GM23248 (cell line): ENCODE measurements at regions not wholly inside any gene's neighbourhood (a gene's known extent, or its start where the extent isn't known, plus 50 kb on each side); places are given as distances from the start of the nearest gene placed in this dataset.

Experiments used
- DNase-seq: peaks from one replicate; pipeline ENCODE4 v3.0.0-alpha.2; 2015
- H2AFZ ChIP-seq: fragments of 200-600 bp; sonication (generic); 2 replicates; pipeline ENCODE4 v1.6.1; 2016; ENCODE audit warnings: antibody characterized with exemption
- H3F3A ChIP-seq: fragments of 200-600 bp; sonication (generic); 2 replicates; pipeline ENCODE4 v1.6.1; 2016; ENCODE audit warnings: mild to moderate bottlenecking, antibody characterized with exemption, mixed run types; ENCODE audit not compliant: insufficient read depth
- H3K27ac ChIP-seq: fragments of 200-600 bp; sonication (generic); 2 replicates; pipeline ENCODE4 v1.5.1; 2016; ENCODE audit warnings: mild to moderate bottlenecking
- H3K27me3 ChIP-seq: fragments of 200-600 bp; sonication (generic); replicated peaks from 2 replicates; pipeline ENCODE4 v1.6.1; 2016; ENCODE audit warnings: mild to moderate bottlenecking; ENCODE audit not compliant: insufficient read depth
- H3K36me3 ChIP-seq: fragments of 200-600 bp; sonication (generic); 2 replicates; pipeline ENCODE4 v1.6.1; 2016; ENCODE audit warnings: low read depth, mild to moderate bottlenecking
- H3K4me1 ChIP-seq: fragments of 200-600 bp; sonication (generic); 2 replicates; pipeline ENCODE4 v1.6.1; 2016; ENCODE audit warnings: mild to moderate bottlenecking; ENCODE audit not compliant: insufficient read depth
- H3K4me2 ChIP-seq: fragments of 200-600 bp; sonication (generic); one replicate; pipeline ENCODE4 v1.6.1; 2016; ENCODE audit warnings: mild to moderate bottlenecking; ENCODE audit not compliant: unreplicated experiment
- H3K4me3 ChIP-seq: fragments of 200-600 bp; sonication (generic); 2 replicates; pipeline ENCODE4 v1.5.1; 2016; ENCODE audit warnings: mild to moderate bottlenecking
- H3K79me2 ChIP-seq: fragments of 200-600 bp; sonication (generic); 2 replicates; pipeline ENCODE4 v1.6.1; 2016; ENCODE audit warnings: mild to moderate bottlenecking; ENCODE audit not compliant: insufficient read depth
- H3K9ac ChIP-seq: fragments of 200-600 bp; sonication (generic); 2 replicates; pipeline ENCODE4 v1.6.1; 2016; ENCODE audit warnings: mild to moderate bottlenecking
- H3K9me2 ChIP-seq: fragments of 200-600 bp; sonication (generic); 2 replicates; pipeline ENCODE4 v1.6.1; 2016; ENCODE audit warnings: mixed run types, mild to moderate bottlenecking, moderate library complexity; ENCODE audit not compliant: insufficient read depth
- H3K9me3 ChIP-seq: fragments of 200-600 bp; sonication (generic); one replicate; pipeline ENCODE4 v1.6.1; 2017; ENCODE audit warnings: low read depth
- H4K20me1 ChIP-seq: fragments of 200-600 bp; sonication (generic); 2 replicates; pipeline ENCODE4 v1.6.0; 2016; ENCODE audit not compliant: insufficient read depth
- EZH2 ChIP-seq: fragments of 200-600 bp; sonication (generic); IDR thresholded peaks from 2 replicates; pipeline ENCODE4 v1.6.1; 2018; ENCODE audit warnings: antibody characterized with exemption, mild to moderate bottlenecking; ENCODE audit not compliant: insufficient read depth, poor library complexity, severe bottlenecking
- EZH2phosphoT487 ChIP-seq: fragments of 200-600 bp; sonication (generic); IDR thresholded peaks from 2 replicates; pipeline ENCODE4 v1.6.1; 2018; ENCODE audit warnings: antibody characterized with exemption, moderate library complexity, mild to moderate bottlenecking, low read depth; ENCODE audit not compliant: insufficient read depth
- WGBS, 2 experiments: methylation state at CpG; one replicate each; pipeline ENCODE4 v1.1.6; 2015 to 2017; ENCODE audit warnings: low lambda C conversion rate in 2 of 2, low coverage in 1 of 2; ENCODE audit errors: missing lambda C conversion rate in 2 of 2; 5-methylcytosine and 5-hydroxymethylcytosine counted together
- in situ Hi-C: fragments of 300-500 bp; cut with MboI; formaldehyde crosslinking; loops from 2 replicates; pipeline ENCODE4 v1.15.0; 2020

GRCh38 chr15:37204692-37205091 lies 104.3 kb upstream of the MEIS2 start:
- H3K4me2 ChIP-seq = no peak overlapping the region
- 0 to 30% methylated on average over 1 of the region's 1 CpG for WGBS, 2 experiments
- H3F3A ChIP-seq = no peaks in the 10 kb centered on the region
- H2AFZ ChIP-seq = no peak overlapping the region
- H3K9me2 ChIP-seq = no peaks in the 10 kb centered on the region
- no peaks in the 10 kb centered on the region for H3K36me3 ChIP-seq
- H3K4me1 ChIP-seq = no peaks in the 10 kb centered on the region
- TF ChIP-seq EZH2phosphoT487 = no peak
- no peak for TF ChIP-seq EZH2
- no peaks in the 10 kb centered on the region for H4K20me1 ChIP-seq
- in situ Hi-C loops = no loop called here
- no peak overlapping the region for H3K9ac ChIP-seq
- no peaks in the 10 kb centered on the region for H3K9me3 ChIP-seq
- DNase-seq = no peak
- H3K27me3 ChIP-seq = no peaks in the 10 kb centered on the region; the same call in 1 of the 2 replicates
- no peak overlapping the region for H3K4me3 ChIP-seq
- H3K27ac ChIP-seq = no peak overlapping the region
- no peaks in the 10 kb centered on the region for H3K79me2 ChIP-seq

- Histone ChIP-seq H3K9me3 (no peaks in the 10 kb centered on the region), H3K79me2 (no peaks in the 10 kb centered on the region), H3F3A (no peaks in the 10 kb centered on the region), H3K4me1 (no peaks in the 10 kb centered on the region), H3K9me2 (no peaks in the 10 kb centered on the region), H3K36me3 (no peaks in the 10 kb centered on the region), H3K9ac (no peak overlapping the region), H3K4me3 (no peak overlapping the region), H3K4me2 (no peak overlapping the region), H2AFZ (no peak overlapping the region), H3K27ac (no peak overlapping the region), H3K27me3 (no peaks in the 10 kb centered on the region; the same call in 1 of the 2 replicates), H4K20me1 (no peaks in the 10 kb centered on the region)
- WGBS, 2 experiments = 35 to 41% methylated on average over 2 of the region's 2 CpGs
- in situ Hi-C loops = no loop called here
- TF ChIP-seq EZH2 (no peak), EZH2phosphoT487 (no peak)
- DNase-seq = no peak
These were observed 106.3 kb upstream of the MEIS2 start for GRCh38 chr15:37206690-37207089.

- Histone ChIP-seq H2AFZ (no peak overlapping the region), H3K79me2 (no peaks in the 10 kb centered on the region), H3K9me2 (no peaks in the 10 kb centered on the region), H3K9ac (no peak overlapping the region), H3K27me3 (no peaks in the 10 kb centered on the region), H3K36me3 (no peaks in the 10 kb centered on the region), H3K4me1 (no peaks in the 10 kb centered on the region), H3K4me3 (no peak overlapping the region), H4K20me1 (no peaks in the 10 kb centered on the region), H3F3A (no peaks in the 10 kb centered on the region), H3K4me2 (no peak overlapping the region), H3K9me3 (no peaks in the 10 kb centered on the region), H3K27ac (no peak overlapping the region)
- TF ChIP-seq EZH2 (no peak), EZH2phosphoT487 (no peak)
- DNase-seq = no peak
- 19 to 29% methylated on average over 3 of the region's 3 CpGs for WGBS, 2 experiments
- in situ Hi-C loops = no loop called here
These were observed 108.0 kb upstream of the MEIS2 start for GRCh38 chr15:37208146-37209040.

GRCh38 chr15:37209041-37209363 lies 108.7 kb upstream of the MEIS2 start:
- Histone ChIP-seq H3K36me3 (no peaks in the 10 kb centered on the region), H3K9ac (no peak overlapping the region), H3K4me1 (no peaks in the 10 kb centered on the region), H3F3A (no peaks in the 10 kb centered on the region), H3K4me3 (no peak overlapping the region), H3K27ac (no peak overlapping the region), H4K20me1 (no peaks in the 10 kb centered on the region), H3K9me2 (no peaks in the 10 kb centered on the region), H3K27me3 (no peaks in the 10 kb centered on the region), H3K9me3 (no peaks in the 10 kb centered on the region), H3K4me2 (no peak overlapping the region), H3K79me2 (no peaks in the 10 kb centered on the region), H2AFZ (no peak overlapping the region)
- 58 to 63% methylated on average over 1 of the region's 1 CpG for WGBS, 2 experiments
- no peak for TF ChIP-seq EZH2phosphoT487
- TF ChIP-seq EZH2 = no peak
- in situ Hi-C loops = no loop called here
- no peak for DNase-seq
